NCI-H2107 (cell line): ENCODE measurements at regions not wholly inside any gene's neighbourhood (a gene's known extent, or its start where the extent isn't known, plus 50 kb on each side); places are given as distances from the start of the nearest gene placed in this dataset.
"Not testable (repeated sequence)": the region's sequence is repeated elsewhere in the genome, so short reads cannot be mapped to it uniquely, and the experiment has no call there.

Experiments used
- DNase-seq: peaks from one replicate; lab custom pipeline; 2025; lab: John Stamatoyannopoulos, UW

DNA sequence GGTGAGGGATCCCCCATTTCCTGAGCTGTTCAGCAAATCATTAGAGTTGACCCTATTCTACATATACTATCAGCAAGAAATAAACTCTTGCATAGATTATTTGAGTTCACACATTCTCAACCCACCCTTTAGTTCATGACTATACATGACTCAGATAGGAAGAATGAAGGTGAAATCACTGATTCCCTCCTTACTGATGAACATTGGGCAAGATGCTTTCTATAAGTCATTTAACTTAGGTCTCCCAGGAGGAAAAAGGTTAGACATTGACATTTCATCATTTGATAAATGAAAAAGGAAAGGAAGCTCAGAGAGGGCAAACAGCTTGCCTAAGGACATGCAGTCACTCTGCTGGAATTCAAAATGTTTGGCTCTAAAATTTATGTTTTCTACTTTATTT lies 408.0 kb downstream of the TMEM182 start:
- no peak for DNase-seq

DNA sequence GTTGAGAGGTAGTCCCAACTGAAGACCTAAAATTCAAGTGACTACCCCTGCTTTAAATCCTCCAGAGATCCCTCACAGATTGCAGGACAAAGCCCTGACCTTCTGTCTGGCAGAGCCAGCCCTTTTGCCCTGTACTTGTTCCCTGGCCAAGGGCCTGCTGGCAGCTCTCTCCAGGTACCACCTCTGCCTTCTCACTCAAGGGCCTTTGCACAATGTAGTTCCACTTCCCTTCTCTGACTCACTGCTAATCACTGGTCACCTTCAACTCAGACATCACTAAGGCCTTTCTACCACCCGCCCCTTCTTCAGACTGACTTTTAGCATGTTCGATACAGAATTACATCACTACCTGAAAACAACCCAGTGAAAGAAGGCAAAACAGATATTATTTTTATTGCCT lies 411.0 kb downstream of the TMEM182 start:
- DNase-seq: no peak

DNA sequence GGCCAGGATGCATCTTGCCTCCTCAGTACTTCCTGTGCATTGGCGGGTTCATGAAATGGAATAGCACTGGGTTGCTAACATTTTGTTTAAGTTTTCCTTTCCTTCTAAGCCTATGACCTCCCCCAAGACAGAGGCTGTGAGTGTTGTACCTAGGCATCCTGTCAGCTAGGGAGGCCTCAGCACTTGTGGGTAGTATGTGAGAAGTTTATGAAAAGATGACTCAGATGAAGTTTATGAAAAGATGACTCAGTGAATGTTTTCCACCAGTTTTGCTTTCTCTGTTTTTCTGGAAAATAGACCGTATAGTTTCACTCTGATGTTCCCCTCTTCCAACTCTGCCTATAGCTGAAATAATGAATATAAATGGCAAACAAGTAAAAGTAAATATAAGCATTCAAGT lies 412.9 kb downstream of the TMEM182 start:
- DNase-seq: no peak

DNA sequence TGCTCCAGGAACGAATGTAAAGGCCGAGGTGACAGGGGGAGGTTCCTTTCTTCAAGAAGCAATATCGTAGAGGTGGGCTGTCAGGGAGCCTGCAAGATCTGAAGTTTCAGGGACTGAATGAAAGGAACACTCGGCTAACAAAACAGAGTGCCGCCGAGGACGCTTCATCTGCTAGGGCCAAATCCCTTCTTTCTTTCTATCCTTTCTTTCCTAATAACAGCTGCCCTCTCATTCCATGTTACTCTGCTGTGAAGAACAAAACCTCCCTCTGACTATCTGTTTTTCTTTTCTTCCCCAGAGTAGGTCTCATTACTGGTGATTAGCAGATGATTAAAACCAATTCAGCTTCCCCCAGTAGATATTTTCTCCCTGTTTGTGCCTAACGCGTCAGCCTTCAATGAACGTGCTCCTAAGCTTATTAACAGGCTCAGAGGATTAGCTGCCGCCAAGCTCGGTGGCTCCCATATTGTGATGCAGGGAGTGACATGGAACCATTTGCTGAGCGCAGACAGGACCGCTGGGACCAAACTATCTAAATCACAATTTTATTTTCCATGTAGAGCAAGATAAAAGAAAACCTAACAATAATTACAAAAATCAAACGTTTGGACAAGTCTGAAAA lies 414.6 kb downstream of the TMEM182 start:
- DNase-seq: no peak

DNA sequence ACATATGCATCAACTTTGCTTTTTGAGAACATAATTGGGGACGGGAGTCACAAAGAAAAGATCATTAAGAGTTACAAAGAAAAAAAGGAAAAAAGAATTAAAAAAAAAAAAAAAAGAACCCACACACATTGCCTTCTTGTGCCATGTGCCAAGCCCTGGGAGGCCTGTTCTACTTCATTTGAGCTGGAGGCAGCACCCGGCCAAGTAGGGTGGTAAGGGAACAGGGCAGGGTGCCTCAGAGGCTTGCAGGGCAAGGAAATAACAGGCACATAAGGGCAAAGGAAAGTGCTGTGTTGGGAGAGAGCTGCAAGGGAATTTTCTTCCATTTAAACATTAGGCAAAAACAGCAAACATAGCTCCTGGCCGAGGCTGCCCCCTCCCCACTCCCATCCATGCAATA lies 418.0 kb downstream of the TMEM182 start:
- no peak for DNase-seq

DNA sequence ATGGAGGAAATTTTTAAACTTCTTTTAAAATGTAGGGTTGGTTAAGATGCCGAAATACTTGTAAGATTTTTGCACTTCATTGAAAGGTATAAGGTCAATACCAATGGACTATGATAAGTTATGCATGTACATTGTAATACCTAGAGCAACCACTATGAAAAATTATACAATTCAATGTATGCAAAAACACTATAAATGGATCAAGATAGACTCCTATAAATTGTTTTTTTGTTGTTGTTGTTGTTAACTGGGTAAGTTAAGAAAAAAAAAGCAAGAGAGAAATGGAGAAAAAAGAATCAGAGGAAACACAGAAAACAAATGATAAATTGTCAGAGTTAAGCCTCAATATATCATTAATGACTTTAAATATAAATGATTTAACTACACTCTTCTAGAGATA lies 421.2 kb downstream of the TMEM182 start:
- DNase-seq: no peak

DNA sequence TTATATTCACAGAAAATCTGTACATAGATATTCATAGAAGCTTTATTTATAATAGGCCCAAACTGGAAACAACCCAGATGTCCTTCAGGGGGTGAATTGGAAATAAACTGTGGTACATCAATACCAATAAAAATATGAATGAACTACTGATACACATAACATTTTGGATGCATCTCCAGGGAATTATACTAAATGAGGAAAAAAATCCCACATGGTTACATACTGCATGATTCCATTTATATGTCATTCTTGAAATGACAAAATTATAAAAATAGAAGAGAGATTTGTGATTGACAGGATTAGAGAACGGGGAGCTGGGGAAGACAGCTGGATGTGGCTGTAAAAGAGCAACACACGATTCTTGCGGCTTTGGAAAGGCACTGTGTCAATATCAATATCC lies 435.0 kb downstream of the TMEM182 start:
- no peak for DNase-seq

DNA sequence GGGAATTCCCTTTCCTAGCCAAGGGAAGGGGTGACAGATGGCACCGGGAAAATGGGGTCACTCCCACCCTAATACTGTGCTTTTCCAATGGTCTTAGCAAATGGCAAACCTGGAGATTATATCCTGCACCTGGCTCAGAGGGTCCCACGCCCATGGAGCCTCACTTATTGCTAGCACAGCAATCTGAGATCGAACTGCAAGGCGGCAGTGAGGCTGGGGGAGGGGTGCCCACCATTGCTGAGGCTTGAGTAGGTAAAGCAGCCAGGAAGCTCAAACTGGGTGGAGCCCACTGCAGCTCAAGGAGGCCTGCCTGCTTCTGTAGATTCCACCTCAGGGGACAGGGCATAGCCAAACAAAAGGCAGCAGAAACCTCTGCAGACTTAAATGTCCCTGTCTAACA lies 438.9 kb downstream of the TMEM182 start:
- DNase-seq: not testable (repeated sequence)

DNA sequence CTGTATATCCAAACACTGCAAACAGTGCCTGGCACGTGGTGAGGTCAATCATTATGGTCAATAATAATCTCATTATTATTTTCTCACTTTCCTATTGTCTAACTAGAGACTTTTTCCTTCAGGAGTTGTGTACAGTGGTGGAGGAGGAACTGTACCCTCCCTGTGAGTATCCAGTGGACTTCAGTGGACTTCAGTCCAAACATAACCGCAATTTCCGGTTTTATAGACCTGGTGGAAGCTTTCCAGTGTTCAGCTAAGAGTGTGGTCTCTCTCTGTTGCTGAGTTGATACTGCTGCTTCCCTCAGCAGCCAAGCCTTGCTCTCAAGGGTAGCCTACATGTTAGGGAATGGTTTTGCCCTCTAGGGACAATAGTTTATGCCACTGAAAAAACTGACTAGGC lies 447.1 kb downstream of the TMEM182 start:
- DNase-seq: no peak

DNA sequence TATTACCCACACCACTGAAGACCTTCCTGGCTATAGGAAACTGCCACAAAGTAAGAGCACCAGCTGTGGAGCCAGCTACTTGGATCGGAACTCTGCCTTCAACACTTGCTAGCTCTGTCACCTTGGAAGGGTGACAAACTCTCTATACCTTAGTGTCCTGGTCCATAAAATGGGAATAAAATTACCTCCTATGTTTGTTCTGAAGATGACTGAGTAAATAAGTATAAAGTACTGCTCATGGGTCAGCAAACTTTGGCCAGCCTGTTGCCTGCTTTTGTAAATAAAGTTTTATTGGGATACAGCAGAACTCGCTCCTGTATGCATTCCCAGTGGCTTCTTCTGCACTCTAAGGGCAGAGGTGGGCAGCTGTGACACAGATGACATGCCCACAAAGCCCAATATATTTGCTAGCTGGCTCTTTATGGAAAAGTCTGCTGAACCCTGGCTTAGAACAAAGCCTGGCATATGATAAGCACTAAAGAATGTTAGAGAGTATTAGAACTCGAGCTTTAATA lies 451.3 kb downstream of the TMEM182 start:
- DNase-seq: no peak

DNA sequence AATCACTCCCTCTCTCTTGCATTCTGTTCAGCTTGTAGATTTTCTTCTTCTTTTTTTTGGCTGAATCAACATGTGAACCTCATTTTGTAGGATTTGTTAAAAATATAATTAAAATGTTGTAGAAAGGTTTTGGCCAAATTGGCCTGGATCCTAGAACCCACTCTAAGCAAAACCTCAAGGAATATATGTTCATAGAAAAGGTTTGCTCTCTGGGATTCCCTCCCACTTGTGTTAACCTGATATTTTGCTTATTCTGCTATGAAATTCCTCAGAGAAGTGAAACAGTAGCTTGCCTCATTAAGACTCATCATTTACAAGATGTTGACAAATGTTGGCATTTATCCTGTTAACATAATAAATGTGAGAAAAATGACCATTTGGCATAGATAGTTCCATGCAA lies 456.7 kb downstream of the TMEM182 start:
- DNase-seq: no peak

DNA sequence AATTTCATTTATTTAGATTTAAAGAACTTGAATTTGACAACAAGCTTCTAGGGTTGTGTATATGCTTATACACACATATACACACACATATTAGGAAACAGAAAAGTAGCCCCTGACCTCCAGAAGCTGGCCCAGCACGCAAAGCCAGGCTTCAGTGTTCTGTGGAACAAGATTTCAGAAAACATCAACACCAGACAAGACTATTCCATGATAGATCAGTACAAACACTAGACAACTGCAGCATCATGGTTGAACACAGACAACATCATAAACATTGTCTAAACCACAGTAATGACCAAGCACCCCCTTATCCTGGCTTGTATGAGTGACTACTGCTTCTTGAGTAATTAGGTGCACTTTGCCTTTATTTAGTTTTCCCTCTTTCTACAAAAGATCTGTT lies 457.6 kb downstream of the TMEM182 start:
- no peak for DNase-seq

DNA sequence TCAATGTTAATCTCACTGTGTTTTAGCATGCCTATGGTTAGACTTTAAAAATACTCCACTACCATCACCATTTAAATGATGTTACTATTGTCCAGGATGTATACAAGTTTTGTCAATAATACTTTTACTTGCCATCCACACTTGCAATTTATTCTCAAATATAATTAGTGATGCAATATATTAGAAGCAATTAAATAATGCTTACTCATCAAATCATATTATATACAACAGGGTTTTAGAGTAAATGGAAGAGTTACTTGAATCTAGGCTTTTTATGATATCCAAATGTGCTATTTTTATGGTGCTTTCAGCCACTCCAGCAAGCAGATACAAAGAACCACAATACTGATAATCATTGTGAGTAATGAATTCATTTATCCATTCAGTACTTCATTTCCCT lies 461.1 kb downstream of the TMEM182 start:
- no peak for DNase-seq

DNA sequence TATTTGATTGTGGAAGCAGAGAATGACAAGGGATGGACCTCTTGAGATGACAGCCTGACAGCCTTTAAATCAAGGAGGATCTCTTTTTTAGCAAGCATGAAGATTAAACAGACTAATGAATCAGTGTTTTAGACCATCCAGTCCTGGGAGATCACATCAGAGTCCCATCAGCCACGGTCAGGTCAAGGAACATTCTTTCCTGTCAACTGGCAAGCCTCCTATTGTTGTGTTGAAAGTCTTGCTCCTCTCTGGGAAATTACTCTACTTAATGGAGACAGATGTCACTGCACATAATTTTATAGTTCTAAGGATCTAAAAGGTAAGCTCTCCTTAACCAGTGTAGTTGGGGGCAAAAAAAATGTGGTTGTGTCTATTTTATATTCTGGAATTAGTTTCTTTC lies 469.0 kb downstream of the TMEM182 start:
- no peak for DNase-seq

DNA sequence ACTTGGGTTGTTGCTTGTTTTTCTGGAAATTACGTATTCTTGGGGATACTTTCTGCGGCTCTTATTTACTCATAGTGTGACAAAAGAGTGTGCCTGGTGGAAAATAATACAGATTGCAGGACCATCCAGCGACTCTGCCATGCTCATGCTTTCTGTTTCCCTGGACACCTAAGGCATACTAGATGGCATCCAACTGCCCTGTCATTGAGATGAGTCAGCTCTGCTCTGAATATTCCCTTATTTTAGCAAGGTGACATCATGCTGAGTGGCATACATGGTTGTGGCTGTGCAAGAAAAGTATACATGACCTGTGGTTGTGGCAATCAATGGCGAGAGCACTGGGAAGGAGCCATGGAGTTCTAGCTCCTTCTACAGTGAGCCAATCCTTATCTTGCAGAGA lies 471.0 kb downstream of the TMEM182 start:
- DNase-seq: no peak

DNA sequence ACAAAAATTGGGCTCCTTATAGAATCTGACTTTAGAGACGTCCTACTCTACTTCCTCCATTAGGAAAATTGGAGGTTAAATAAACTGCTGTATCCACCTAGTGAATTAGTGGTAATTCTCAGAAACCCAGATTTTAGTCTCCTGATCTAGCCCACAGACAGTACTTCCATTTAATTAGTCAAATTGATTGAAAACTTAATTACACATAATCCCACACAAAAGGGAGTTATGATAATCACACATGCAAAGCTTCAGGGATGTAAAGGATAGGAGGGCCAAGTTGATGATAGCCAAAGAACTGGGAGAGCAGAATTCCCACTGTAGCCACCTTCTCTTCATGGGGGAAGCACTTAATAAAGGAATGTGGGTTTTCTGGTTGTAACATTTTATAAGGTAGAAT lies 471.9 kb downstream of the TMEM182 start:
- no peak for DNase-seq

DNA sequence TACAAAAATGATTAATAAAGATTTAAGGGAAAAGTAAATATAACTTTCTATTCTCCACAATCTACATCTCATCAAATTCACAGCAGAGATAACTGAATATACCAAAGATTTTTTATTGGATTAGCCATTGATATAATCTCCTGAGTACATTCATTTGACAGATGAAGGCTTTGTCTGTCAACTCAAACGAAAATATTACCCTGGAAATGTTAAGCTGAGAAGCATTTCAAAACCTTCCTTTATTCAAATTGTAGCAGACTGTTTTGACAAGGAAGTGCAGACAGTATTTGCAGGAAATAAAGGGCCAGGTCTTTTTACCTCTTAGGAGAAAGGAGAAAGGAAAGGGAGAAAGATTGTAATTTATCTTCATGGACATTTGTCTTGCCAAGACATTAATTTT lies 473.5 kb downstream of the TMEM182 start:
- no peak for DNase-seq

DNA sequence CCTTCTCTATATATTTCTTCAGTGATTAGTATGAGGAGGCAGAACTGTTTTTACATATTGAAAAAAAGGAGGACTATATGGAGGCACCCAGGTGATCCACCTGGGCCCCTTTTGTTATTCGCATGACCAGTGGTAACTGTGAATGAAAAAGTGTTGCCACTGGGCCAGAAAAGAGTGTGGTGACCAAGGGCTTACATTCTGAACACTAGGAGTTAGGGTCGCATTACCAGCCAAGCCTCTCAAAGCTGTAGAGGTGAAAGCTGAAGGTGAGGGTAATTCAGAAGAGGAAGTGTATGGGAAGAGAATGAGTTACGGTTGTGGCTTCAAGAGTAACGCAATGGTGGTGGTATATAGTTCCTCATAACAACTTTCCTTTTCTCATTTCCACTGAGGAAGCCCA lies 487.6 kb downstream of the TMEM182 start:
- DNase-seq: no peak

DNA sequence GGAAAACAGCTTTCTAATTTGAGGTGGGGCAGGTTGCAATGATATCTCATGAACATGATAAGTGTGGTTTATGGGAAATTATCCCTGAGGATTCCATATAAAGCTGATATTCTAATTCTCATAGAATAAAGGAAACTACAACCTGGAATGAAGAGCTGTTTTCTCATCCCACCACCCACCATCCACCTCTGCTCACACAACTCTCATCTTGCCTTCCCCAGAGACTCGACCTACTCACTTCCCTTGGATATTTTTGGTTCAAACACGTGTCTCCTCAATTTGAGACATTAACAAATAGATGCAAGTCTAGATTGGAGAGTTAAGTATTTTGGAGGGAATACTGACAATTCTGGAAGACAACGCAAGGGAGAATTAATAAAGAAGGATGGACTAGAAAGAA lies 490.9 kb downstream of the TMEM182 start:
- no peak for DNase-seq

DNA sequence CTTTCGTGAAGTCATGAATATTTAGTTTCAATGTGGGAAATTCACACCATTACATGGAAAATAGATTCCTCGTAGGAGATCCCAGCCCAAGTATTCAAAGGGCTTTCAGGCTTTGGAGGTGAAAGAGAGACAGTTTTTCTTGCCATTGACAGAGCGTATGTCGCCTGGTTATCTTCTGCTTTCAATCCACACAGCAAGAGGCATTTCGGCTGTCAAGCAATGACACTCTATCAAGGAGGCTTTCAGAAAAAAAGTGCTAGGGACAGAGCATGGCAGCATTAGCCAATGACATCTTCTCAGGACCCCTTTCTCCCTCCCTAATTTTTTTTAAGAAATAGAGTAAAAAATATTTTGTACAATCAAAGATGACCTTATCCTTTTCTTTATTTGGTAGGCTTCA lies 492.8 kb downstream of the TMEM182 start:
- no peak for DNase-seq

DNA sequence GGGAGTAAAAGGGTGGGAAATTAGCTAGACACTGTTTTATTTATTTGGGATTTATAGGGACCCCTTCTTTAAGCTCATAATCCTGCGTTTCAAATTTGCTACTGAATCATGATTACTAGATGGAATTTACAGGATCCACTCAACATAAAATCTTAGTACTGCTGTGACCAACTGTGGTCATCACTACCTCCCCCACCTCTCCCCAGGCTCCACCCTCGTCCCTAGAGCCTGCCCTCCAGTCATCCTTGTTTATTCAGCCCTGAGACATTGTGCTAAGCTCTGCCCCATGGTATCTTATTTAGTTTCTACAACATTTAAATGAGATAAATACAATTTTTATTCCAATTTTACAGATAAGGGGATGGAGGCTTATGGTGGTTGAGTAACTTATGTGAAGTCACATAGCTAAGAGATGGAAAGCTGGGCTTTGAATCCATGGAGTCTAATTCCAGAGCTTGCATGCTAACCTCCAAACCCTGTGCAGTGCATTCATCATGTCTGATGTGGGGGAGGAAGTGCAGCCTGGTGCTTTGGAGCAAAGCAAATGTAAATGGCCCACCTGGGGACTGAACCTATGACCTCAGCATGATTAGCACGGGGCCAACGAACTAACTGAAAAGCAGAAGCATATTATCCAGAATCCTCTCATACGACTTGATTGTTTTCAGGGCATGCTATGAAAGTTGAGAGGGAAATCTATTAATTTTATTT lies 502.4 kb downstream of the TMEM182 start:
- no peak for DNase-seq

DNA sequence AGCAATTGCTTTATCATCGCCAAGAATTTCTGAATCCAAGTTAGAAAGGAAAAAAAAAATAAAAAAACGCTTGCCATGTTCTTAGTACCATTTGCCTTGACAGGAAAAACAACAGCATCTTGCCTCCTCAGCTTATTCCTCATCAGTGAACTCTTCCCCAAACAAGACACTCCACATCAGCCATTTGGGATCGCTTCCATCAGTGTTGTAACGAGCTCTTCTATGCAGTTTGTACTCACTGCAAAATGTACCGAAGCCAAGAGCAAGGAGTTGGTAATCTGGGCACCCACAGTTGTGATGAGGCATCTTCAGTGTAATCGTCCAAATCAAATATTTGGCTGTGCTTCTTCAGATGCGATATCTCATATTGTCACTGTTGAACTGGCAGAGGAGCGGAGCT lies 503.7 kb downstream of the TMEM182 start:
- DNase-seq: no peak

DNA sequence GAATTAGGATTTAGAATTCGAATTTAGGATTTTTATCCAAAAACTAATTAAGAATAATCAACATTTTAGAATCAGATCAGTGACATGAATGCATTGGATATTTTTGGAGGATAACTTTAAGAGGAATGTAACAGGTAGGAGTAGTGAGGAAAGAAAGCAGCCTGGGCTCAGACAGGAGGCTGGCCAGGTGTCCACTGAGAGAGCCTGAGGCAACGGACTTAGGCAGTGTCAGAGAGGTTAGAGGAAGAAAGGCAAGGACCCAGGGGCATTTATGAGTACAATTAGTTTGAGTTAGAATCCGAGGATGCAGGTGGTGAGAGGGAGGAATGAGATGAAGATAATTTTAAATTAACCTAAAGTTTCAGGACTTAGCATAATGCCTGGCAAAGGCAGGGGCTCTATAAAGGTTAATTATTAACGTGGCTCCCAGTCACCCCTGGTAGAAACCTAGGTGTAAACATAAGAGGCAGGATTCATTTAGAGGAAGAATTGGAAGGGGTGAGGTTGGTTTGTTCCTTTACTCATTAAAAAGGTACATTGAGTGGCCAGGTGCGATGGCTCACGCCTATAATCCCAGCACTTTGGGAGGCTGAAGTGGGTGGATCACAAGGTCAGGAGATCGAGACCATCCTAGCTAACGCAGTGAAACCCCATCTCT lies 507.1 kb downstream of the TMEM182 start:
- DNase-seq: no peak
